ENCODE measurements at regions not wholly inside any gene's neighbourhood (a gene's known extent, or its start where the extent isn't known, plus 50 kb on each side); places are given as distances from the start of the nearest gene placed in this dataset.

DNA sequence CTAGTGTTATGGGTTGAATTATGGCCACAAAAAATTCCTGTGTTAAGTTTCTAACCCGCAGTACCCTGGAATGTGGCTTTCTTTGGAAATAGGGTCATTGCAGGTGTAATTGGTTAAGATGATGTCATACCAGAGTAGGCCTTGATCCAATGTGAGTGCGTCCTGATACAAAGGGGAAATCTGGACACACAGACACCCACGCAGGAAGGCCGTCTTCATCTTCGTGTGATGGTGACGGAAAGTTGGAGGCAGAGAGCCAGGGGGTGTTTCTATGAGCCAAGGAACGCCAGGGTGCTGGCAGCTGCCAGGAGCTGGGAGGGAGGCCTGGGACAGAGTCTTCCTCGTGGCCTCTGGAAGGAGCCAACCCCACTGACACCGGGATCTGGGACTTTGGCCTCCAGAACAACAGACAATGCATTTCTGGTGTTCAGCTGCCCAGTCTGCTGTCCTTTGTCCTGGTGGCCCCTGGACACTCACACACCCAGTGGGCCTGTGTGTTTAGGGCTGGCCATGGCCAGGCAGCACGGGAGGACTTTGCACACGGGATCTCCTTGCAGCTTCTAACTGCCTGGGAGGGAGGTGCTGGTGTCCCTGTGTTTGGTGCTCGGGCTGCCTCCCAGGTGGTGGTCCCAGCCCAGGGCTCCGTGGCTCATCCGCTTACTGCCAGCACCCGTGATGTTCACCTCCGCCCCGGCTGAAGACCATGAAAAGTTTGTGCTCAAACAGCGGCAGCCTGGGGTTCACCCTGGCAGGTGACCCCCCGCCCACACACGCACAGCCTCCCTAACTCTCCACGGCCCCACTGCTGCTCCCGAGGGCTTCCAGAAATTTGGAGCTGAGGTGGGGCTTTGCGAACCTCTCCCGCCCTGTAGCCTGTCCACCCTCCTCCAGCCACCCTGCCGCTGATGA, 53.4 kb upstream of the GATA5 start:
- TF ChIP-seq POLR2AphosphoS5 (IDR thresholded peaks at IDR 0.05) = no peak
- TF ChIP-seq, protein P1, sequence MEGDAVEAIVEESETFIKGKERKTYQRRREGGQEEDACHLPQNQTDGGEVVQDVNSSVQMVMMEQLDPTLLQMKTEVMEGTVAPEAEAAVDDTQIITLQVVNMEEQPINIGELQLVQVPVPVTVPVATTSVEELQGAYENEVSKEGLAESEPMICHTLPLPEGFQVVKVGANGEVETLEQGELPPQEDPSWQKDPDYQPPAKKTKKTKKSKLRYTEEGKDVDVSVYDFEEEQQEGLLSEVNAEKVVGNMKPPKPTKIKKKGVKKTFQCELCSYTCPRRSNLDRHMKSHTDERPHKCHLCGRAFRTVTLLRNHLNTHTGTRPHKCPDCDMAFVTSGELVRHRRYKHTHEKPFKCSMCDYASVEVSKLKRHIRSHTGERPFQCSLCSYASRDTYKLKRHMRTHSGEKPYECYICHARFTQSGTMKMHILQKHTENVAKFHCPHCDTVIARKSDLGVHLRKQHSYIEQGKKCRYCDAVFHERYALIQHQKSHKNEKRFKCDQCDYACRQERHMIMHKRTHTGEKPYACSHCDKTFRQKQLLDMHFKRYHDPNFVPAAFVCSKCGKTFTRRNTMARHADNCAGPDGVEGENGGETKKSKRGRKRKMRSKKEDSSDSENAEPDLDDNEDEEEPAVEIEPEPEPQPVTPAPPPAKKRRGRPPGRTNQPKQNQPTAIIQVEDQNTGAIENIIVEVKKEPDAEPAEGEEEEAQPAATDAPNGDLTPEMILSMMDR (IDR thresholded peaks at IDR 0.05 in 8 of 11, conservative IDR thresholded peaks at IDR 0.05 in 3 of 11) = no peak

All from spleen (tissue), 7 donors.